GM19240 (cell line): ENCODE measurements at regions not wholly inside any gene's neighbourhood (a gene's known extent, or its start where the extent isn't known, plus 50 kb on each side); places are given as distances from the start of the nearest gene placed in this dataset.

Source experiments
- DNase-seq: peaks from one replicate; pipeline ENCODE4 v3.0.0; 2011; ENCODE audit warnings: low spot score; ENCODE audit not compliant: insufficient read length

DNA sequence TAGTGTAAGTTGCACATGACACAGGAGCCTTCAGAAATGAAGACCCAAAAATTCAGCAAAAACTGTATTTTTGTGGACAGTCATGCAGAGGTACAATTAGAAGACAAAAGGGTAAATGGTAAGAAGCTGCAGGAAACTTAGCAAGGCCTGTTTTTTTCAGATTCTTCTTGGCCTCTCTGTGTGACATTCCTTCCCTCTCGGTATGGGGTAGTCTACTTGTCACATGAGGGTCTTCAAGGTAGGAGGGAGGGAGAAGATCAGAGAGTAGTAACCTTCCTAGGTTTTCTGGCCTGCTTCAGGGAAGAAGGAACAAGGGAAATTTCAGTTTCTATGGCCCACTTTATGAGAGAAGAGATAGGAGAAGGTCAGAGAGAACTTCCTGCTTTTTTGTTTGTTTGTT, 230.4 kb upstream of the PPP1R2C start:
- no peak for DNase-seq

DNA sequence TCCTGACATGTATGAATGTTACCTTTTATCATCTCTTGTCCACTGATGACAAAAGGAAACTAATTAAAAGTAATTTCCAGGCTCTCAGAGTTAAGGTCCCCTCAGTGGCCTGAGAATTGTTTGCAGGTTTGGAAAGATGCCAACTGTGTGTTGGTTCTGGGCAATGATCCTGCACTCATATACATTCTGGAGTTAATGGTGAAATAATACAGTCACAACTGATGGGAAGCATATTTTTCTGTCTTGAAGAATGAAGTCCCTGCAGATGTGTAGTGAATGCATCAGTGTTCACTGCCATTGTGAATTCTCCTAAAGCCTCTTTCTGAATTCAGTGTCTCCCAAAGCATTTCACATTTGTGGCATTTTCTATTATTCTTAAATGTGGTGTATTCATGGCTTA, 238.1 kb upstream of the PPP1R2C start:
- no peak for DNase-seq

DNA sequence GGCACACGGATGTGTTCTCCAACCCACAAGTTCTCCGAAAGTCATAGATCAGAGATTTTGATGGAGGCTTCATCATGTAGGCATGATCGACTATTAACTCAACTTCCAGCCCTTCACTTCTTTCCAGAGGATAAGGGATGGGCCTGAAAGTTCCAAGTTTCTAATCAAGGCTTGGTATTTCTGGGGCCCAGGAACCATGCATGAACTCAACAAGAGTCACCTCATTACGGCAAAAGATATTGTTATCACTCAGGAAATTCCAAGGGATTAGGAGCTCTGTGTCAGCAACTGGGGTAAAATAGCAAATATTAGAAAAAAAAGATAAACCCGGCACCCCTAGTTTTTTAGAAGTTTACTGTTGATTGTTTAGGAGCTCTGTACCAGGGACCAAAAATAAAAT, 240.1 kb upstream of the PPP1R2C start:
- no peak for DNase-seq

DNA sequence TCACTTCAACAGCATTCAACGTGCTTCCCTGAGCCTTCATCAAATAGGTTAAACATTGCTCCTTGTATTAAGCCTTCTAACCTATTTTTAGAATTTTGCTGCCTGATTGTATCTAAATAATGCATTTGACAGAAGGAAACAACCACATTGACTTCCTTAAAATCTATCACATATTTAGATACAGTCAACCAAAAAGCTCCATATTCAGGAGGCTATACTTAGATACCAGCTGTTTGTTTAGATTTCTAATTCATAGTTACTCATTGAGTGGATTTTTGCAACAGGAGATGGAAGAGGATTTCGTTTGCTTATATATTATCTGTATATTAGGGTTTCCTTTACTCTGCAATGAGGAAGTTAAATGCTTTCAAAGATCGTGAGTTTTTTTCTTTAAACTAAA, 241.1 kb upstream of the PPP1R2C start:
- no peak for DNase-seq

DNA sequence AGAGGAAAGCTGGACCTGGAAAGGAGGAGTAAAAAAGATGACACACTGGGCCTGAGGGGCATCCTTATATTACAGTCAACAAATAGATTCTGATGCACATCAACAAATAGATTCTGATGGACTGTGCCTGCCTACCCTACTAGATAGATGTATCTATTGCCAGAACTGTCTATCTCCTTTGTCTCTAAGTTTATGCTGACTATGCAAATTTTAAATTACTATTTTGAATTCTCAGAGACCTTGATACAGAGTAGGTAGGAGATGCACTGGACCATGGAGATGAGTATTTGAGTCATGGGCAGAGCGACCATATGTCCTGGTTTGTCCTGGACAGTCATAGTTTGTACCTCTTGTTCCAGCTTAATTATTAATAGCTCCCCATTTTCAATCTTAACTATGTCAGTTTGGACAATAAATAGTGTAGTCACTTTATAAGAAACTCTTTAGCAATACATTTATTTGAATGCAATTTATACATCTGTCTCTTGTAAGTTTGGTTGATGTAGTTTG, 247.9 kb upstream of the PPP1R2C start:
- DNase-seq: no peak

DNA sequence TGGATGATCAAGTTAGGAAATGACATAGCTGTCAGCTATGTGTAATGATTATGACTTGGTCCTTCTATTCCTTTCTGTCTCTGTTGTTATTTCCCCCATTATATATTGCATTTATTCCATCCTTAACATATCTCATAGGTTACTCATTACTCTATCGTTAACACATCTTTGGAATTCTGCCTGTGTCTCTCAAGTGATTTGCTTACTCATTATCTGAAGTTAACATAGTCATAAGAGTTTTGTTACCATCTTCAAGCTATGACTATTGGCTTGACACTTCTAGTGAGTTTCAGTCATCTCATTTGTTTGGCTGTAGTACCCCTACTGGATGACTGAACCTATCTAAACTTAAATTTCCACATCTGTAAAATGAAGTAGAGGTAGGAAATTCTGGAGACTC, 286.1 kb upstream of the PPP1R2C start:
- no peak for DNase-seq

DNA sequence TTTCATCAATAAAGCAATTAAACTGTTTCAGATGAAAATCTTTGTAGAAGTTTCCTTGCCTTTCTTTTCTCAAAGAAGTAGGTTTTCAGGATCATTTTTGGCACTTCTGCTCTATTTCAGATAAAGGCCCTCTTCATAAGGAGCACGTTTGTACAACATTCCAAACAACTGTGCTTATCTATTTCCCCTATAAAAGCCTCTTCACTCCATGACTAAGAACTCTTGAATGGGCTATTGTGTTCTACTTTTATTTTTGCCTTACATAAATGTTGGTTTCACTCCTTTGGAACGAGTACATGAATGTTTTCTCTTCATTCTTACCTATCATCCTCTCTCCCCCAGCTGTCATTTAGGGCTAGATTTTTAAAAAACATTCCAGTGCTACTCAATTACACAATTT, 288.0 kb upstream of the PPP1R2C start:
- no peak for DNase-seq

DNA sequence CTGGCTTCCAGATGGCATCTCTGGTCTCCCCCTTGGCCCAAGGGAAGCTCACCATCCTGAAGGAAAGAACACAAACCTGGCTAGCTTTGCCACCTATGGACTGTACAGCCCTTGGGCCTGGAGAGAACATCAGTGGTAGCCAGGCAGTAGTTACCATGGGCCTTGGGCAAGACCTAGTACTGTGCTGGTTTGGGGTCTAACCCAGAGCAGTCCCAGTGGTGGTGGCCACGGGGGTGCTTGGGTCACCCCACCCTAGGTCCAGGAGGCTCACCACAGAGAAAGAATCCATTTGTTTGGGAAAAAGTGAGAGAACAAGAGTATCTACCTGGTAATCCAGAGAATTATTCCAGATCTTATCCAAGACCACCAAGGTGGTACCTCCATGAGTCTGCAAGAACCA, 290.7 kb upstream of the PPP1R2C start:
- DNase-seq: no peak

DNA sequence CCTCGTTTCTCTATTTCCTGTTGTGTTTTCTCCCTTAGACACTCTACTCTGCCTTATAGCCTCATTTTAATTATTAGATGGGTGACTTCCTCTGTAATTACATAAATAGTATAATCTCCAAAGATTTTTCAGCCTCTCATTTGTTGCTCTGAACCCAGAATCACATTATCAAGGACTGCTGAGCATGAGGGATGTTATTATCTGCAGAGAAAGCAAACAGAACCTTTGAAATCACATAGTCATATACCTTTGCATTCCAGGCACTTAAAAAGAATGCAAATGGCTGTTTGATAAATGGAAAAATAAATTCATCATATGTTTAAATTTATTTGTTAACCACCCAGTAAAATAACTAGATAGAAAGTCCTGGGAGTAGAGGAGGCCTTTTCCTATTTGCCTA, 305.1 kb upstream of the PPP1R2C start:
- no peak for DNase-seq

DNA sequence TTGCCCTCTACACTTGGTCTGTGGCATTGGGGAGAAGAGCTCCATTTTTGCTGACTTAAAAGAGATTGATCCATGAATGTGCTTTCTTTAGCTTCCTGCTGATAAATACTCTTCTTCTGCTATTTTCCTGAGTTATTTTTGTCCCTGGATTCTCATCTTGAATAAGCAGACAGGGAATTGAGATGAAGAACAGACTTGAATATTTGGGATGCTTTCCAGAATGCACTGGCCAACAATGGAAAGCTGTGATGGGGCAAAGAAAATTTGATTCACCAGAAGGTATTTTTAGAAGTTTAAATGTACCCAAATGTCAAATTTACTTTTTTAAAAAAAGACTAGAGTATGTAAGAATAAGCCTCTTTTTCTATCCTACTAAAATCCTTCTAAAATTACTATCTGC, 309.9 kb upstream of the PPP1R2C start:
- no peak for DNase-seq

DNA sequence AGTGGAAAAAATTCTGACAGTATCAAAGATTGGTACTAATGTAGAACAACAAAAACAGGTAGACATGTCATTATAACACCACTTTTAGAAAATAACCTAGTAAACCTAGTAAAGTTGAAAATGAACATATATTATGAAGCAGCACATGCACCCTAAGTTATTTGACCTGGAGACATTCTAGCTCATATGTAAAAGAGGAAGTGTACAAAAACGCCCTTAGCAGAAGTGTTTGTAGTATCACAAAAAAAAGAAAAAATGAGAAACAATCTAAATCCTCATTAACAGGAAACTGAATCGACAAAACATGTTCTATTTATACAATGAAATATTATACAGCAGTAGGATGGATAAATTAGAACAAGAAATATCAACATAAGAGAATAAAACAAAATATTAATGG, 318.9 kb upstream of the PPP1R2C start:
- no peak for DNase-seq

DNA sequence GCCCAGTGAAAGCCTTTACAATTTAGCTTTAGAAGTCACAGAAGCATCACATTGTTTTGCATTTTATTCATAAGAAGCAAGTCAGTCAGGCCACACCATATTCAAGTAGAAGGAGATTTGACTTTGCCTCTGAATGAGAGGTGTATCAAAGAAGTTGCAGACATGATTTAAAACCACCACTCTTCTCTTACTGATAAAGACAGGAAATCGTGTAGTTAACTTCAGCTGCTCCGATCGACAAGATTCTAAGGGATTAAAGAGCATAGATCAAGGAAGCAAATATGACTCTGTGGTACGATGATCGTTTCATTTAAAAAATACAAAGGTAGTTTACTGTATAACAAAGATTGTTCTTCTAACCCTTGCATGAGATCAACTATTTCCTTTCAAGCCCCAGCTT, 328.0 kb upstream of the PPP1R2C start:
- DNase-seq: no peak

DNA sequence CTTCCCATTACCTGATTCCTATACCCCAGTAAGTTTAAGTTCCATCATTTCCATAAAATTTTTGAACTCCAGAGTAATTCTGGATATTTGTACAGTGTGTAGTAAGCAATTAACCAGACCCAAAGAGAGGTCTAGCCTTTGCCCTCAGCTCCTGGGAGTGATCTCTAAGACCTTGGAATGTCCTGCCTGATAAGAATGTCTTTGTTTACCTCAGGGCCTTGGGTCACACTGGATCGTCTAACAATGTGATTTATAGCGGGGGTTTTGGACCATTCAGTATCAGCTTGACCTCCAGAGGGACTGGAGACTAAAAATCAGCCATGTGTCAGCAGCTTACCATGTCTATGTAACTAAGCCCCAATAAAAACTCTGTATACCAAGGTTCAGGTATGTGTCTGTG, 330.9 kb upstream of the PPP1R2C start:
- DNase-seq: no peak

DNA sequence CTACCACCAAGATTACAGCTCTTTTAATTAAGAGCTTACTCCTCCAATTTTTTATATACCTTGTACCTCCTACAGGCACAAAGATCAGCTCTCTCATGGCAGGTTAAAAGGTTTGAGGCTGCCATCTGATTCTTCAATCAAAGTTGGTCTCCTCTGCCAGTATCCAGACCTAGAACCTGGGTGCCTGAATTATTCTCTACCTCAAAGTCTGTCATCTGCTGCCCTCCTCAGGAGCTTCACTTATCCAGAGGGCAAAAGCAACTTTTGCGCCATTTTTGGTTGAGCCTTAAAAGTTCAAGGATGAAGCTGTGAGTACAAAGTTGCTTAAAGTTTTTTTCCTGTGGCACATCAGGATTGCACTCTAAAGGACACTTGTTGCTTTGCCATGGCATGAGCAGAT, 343.7 kb upstream of the PPP1R2C start:
- DNase-seq: no peak

DNA sequence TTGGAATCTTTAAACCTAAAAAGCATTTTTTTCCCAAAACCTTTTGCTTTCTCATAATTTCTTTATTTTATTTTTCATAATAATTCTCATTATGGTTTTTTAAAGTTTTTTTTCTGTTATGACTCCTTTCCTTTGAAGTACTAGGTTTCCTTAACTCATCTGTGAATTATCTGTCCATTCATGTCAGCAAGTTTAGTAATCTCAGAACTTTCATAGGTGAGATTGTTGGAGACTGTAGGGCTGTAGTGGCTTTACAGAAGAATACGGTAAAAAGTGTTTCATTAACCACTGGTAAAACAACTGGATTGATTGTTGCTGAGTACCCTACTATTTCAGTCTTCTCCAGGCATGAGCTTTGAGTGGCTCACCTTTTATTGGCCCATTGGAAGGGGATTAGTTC, 361.7 kb upstream of the PPP1R2C start:
- DNase-seq: no peak

DNA sequence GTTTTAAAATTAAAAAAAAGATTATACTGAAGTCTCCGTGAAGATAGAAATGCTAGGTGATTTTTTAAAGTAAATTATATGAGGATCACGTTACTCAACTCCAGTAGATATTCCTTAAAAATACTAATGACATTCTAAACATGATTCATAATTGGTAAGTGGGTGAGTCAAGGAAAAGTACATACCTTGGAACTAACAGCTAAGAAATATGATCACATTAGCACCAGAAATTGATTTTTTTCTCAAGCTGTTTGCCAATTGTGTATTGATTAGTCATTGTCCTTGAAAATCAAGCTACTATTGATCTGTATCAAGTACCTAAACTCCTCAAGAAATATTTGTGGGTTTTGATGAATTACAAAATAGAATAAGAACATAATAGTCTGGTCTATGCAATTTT, 362.6 kb upstream of the PPP1R2C start:
- no peak for DNase-seq

DNA sequence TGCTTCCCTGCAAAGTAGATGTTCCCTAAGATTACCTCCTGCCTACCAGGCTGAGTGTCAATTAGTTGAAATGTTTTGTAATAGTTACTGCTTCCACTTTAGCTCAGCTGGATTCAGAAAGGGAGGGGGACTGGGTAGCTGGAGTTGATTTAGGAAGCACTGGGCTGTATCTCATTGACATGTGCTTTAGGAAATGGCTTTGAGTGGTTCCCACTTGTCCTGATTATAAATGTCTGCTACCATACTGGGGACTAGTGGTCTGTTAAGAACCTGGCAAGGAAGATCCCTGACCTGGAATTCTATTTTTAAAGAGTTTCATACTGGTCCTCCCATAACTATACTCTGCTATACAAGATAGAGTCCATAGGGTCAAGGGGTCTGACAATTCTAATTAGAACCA, 363.9 kb upstream of the PPP1R2C start:
- DNase-seq: no peak

DNA sequence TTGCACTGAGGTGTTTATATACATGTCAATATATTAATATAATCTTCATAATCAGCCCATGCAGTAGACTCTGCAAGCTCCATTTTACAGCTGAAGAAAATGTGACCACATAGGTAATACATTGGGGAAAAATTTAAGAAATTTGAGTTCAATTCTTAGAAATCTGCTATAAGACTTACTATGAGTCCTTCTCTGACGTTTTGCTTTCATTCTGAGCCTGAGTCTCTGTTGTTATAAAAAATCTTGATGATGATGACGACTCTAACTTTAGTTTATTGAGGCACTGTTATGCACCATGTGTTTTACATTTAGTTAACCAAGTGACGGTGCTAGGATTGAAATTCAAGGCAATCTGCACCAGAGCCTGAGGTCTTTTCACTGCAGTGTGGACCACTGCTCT, 370.3 kb upstream of the PPP1R2C start:
- DNase-seq: no peak

DNA sequence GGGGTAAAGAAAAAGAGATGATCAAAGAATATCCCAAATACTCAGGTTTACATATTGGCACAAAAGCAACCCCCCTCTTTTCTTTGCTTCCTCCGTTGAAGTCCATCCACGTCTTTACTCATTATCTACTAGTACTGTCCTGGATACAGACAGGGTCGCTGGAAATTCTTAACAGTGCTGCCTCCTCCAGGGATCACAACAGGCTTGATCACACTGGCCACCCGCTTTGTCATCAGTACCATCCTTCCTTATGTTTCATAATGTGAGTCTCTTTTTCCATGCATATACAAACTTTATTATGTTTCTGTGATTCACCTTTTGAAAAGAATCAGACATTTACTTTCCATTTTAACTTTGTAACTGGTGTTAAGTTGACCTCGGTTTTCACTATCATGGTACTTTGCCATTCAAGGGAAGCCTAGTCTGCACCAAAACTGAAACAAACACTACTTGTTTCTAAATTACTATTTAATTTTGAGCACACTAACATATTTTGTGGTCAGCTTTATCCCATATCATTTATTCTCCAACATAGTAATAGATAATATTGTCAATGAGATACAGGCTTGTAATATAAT, 387.5 kb upstream of the PPP1R2C start:
- no peak for DNase-seq

DNA sequence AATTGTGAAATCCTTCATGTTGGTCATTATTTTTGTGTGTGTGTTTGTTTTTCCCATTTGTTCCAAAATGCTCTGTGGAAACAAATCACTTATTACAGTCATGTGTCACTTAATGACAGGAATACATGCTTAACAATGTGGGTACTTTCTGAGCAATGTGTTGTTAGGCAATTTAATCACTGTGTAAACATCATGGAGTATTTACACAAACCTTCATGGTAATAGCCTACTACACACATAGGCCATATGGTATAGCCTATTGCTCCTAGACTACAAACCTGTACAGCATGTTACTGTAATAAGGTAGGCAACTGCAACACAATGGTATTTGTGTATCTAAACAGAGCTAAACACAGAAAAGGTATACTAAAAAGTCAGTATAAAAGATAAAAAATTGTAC, 388.9 kb upstream of the PPP1R2C start:
- DNase-seq: no peak

DNA sequence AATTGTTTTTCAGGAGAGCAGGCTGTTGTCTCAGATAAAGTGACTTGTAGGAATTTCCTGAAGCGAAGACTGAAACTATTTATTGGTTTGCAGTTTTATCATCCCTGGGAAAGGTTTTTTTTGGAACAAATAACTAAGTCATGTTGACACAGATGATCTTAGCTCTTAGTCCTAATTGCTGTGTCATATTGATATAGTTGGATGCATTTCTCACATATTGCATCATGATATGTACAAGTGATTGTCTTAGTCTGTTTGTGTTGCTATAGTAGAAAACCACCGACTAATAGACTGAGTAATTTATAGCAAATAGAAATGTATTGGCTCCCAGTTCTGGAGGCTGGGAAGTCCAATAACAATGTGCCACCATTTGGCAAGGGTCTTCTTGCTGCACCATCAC, 397.5 kb upstream of the PPP1R2C start:
- DNase-seq: no peak

DNA sequence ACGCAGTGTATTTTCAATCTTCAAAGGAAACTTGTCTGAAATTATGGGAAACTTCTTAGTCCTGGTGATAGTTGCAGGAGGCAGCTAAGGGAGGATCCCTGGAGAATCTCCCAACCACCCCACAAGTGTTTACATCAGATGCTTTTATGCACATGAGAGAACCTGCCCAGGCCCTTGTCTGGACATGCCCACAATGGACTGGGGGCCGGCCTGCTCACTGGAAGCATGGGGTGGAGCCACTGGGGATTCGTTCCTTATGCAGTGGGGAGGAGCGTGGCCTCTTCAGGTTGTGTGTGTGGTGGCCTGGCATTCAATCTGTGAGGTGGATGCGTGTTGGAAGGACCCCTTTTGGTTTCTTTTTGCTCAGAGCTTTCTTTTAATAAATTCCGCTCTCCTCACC, 398.7 kb upstream of the PPP1R2C start:
- DNase-seq: no peak

DNA sequence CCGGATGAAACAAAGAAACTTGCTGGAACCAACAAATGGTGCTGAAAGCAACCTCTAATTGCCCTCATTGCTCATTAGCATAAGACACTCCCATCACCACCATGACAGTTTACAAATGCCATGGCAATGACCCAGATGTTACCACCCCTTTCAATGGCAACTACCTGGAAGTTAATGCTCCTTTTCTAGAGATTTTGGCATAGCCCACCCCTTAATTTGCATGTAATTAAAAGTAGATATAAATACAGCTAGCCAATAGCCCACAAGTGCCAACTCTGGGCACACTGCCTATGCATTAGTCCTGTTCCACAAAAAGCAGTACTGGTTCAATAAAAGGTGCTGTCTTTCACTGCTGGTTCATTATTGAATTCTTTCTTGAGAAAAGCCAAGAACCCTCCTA, 410.3 kb upstream of the PPP1R2C start:
- DNase-seq: no peak

DNA sequence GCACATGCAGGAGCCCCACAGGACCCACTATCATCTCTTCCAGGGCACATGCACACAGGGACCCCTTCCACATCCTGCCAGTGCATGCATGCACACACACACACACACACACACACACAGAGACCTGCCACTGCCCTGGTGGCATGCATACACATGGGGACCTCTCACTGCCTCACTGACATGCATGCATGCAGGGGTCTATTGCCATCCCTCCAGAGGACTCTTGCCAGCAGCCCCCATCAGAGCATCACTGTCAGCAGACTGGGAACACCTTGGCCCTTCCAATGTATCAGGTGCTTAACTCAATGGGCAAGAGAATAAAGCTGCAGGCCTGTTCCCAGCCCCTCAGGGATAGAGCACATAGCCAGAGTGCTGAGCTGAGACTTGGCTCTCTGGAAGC, 433.6 kb upstream of the PPP1R2C start:
- no peak for DNase-seq
